Gastroesophageal sphincter (tissue), 3 donors: ENCODE measurements at regions not wholly inside any gene's neighbourhood (a gene's known extent, or its start where the extent isn't known, plus 50 kb on each side); places are given as distances from the start of the nearest gene placed in this dataset.

Experiments used
- POLR2AphosphoS5 ChIP-seq: sonication (generic); formaldehyde crosslinking; IDR thresholded peaks from one replicate; pipeline ENCODE4 v1.6.1; 2017; ENCODE audit warnings: antibody characterized with exemption
- TF ChIP-seq, protein P1 (sequence below), 4 experiments: fragments of 200-600 bp in 2 of 4; fragments of 450-650 bp in 2 of 4; sonication (generic) in 1 of 4; IDR thresholded peaks; one replicate each; pipeline ENCODE4 v1.5.1; 2017 to 2019; ENCODE audit warnings: antibody characterized with exemption in 4 of 4, mild to moderate bottlenecking in 2 of 4, moderate library complexity in 2 of 4

DNA sequence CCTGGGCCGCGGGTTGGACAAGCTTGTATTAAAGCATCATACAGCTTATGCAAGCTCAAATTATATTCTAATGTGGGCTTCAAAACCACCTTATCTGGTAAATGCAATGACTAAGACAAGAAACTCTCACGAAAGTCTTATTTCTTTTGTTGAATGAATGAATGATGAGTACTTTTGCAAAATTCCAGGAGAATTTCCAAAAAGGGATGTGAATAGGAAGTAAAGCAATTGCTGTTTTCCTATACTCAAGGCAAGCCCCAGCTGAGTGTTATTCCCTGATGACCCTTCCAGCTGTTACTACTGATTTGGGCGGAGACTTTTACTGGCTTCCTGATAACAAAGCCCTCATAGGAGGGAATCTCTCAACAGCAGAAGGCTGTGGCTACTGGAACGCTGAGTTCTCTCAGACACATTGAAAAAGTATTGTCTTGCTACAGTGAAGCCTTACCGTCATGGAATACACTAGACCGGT is 162.8 kb downstream of the SREK1 start:
- TF ChIP-seq, protein P1, sequence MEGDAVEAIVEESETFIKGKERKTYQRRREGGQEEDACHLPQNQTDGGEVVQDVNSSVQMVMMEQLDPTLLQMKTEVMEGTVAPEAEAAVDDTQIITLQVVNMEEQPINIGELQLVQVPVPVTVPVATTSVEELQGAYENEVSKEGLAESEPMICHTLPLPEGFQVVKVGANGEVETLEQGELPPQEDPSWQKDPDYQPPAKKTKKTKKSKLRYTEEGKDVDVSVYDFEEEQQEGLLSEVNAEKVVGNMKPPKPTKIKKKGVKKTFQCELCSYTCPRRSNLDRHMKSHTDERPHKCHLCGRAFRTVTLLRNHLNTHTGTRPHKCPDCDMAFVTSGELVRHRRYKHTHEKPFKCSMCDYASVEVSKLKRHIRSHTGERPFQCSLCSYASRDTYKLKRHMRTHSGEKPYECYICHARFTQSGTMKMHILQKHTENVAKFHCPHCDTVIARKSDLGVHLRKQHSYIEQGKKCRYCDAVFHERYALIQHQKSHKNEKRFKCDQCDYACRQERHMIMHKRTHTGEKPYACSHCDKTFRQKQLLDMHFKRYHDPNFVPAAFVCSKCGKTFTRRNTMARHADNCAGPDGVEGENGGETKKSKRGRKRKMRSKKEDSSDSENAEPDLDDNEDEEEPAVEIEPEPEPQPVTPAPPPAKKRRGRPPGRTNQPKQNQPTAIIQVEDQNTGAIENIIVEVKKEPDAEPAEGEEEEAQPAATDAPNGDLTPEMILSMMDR (IDR thresholded peaks at IDR 0.05), result no peak
- TF ChIP-seq POLR2AphosphoS5, result no peak
